ENCODE measurements at regions not wholly inside any gene's neighbourhood (a gene's known extent, or its start where the extent isn't known, plus 50 kb on each side); places are given as distances from the start of the nearest gene placed in this dataset.

GRCh38 chr13:97554496-97554895 lies 120.5 kb downstream of the RAP2A start:
- no peaks in the 10 kb centered on the region for H3K4me1 ChIP-seq (ENCODE audit: control insufficient read depth, insufficient read depth, low read length)
- no peak overlapping the region for H2AK5ac ChIP-seq (ENCODE audit: low read depth, low read length)
- no peak overlapping the region for H2BK15ac ChIP-seq (ENCODE audit: low read depth, low read length)
- H3K9me1 ChIP-seq (ENCODE audit: insufficient read depth, low read length), result no peaks in the 10 kb centered on the region
- no CpG with 5 or more reads among the region's 2 CpGs for whole genome bisulfite sequencing, 2 experiments (ENCODE audit: extremely low coverage in 2 of 2, insufficient read length in 1 of 2)
- H3K4ac ChIP-seq (ENCODE audit: low read depth, low read length), result no peak overlapping the region
- H3K14ac ChIP-seq (replicated peaks; ENCODE audit: low read depth, low read length), result no peak overlapping the region
- H4K5ac ChIP-seq (ENCODE audit: low read depth, low read length), result no peak overlapping the region
- no peak overlapping the region for H2AK9ac ChIP-seq (replicated peaks; ENCODE audit: low read depth, low read length, poor library complexity)
- ATAC-seq (ENCODE audit: low read depth), result no peak
- H2AFZ ChIP-seq (replicated peaks; ENCODE audit: low read length, poor library complexity), result no peak overlapping the region
- H3K9me3 ChIP-seq (ENCODE audit: control insufficient read depth, insufficient read depth, low read length), result no peaks in the 10 kb centered on the region
- ChIA-PET CTCF (no interaction called here), POLR2A (ENCODE audit: unreplicated experiment) (no interaction called here)
- no peaks in the 10 kb centered on the region for H3K36me3 ChIP-seq (ENCODE audit: control insufficient read depth, insufficient read depth, low read length)
- no TSS peak for BruUV-seq (replicated peaks)
- no peak overlapping the region for H3K23ac ChIP-seq (ENCODE audit: low read depth, low read length)
- H2BK120ac ChIP-seq (ENCODE audit: low read depth, low read length), result no peak overlapping the region
- H3K27ac ChIP-seq (ENCODE audit: insufficient read depth, low read length), result no peak overlapping the region
- H3K9ac ChIP-seq (ENCODE audit: low read depth, low read length), result no peak overlapping the region
- H3K4me2 ChIP-seq (ENCODE audit: low read depth, low read length), result no peak overlapping the region
- in situ Hi-C loops (cut with MboI; ENCODE audit: low sequenced_read_pairs) (no loop called here), intact Hi-C loops (cut with micrococcal nuclease) (no loop called here), dilution Hi-C loops (cut with HindIII; ENCODE audit: low sequenced_read_pairs, unreplicated experiment) (no loop called here)
- no peaks in the 10 kb centered on the region for H3K79me1 ChIP-seq (ENCODE audit: low read depth in 1 of 2, low read length in 2 of 2)
- no peaks in the 10 kb centered on the region for H4K20me1 ChIP-seq (ENCODE audit: insufficient read depth, low read length)
- TF ChIP-seq POLR2A (IDR thresholded peaks at IDR 0.05; ENCODE audit: low read depth, low read length) (no peak), RCOR1 (IDR thresholded peaks at IDR 0.05; ENCODE audit: insufficient replicate concordance, low read length) (no peak), CHD1 (IDR thresholded peaks at IDR 0.05; ENCODE audit: low read depth, low read length) (no peak), FOS (IDR thresholded peaks at IDR 0.05; ENCODE audit: low read depth, low read length) (no peak), BHLHE40 (IDR thresholded peaks at IDR 0.05; ENCODE audit: low read depth, low read length) (no peak), MAFK (IDR thresholded peaks at IDR 0.05; ENCODE audit: low read depth, low read length) (no peak), CEBPB (IDR thresholded peaks at IDR 0.05; ENCODE audit: low read depth, low read length) (no peak), RAD21 (IDR thresholded peaks at IDR 0.05; ENCODE audit: low read length) (no peak), NFE2L2 (IDR thresholded peaks at IDR 0.05; ENCODE audit: low read depth, low read length) (no peak), RFX5 (IDR thresholded peaks at IDR 0.05; ENCODE audit: low read depth, low read length) (no peak), MAZ (IDR thresholded peaks at IDR 0.05; ENCODE audit: borderline replicate concordance, low read depth, low read length) (no peak), SMC3 (IDR thresholded peaks at IDR 0.05; ENCODE audit: low read depth, low read length) (no peak), MXI1 (IDR thresholded peaks at IDR 0.05; ENCODE audit: borderline replicate concordance, low read depth, low read length) (no peak)
- TF ChIP-seq, protein P1, sequence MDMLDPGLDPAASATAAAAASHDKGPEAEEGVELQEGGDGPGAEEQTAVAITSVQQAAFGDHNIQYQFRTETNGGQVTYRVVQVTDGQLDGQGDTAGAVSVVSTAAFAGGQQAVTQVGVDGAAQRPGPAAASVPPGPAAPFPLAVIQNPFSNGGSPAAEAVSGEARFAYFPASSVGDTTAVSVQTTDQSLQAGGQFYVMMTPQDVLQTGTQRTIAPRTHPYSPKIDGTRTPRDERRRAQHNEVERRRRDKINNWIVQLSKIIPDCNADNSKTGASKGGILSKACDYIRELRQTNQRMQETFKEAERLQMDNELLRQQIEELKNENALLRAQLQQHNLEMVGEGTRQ (IDR thresholded peaks at IDR 0.05; ENCODE audit: low read depth, low read length), result no peak
- TF ChIP-seq, protein P2, sequence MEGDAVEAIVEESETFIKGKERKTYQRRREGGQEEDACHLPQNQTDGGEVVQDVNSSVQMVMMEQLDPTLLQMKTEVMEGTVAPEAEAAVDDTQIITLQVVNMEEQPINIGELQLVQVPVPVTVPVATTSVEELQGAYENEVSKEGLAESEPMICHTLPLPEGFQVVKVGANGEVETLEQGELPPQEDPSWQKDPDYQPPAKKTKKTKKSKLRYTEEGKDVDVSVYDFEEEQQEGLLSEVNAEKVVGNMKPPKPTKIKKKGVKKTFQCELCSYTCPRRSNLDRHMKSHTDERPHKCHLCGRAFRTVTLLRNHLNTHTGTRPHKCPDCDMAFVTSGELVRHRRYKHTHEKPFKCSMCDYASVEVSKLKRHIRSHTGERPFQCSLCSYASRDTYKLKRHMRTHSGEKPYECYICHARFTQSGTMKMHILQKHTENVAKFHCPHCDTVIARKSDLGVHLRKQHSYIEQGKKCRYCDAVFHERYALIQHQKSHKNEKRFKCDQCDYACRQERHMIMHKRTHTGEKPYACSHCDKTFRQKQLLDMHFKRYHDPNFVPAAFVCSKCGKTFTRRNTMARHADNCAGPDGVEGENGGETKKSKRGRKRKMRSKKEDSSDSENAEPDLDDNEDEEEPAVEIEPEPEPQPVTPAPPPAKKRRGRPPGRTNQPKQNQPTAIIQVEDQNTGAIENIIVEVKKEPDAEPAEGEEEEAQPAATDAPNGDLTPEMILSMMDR (conservative IDR thresholded peaks at IDR 0.05; ENCODE audit: low read depth, low read length), result no peak
- TF ChIP-seq, protein P3, sequence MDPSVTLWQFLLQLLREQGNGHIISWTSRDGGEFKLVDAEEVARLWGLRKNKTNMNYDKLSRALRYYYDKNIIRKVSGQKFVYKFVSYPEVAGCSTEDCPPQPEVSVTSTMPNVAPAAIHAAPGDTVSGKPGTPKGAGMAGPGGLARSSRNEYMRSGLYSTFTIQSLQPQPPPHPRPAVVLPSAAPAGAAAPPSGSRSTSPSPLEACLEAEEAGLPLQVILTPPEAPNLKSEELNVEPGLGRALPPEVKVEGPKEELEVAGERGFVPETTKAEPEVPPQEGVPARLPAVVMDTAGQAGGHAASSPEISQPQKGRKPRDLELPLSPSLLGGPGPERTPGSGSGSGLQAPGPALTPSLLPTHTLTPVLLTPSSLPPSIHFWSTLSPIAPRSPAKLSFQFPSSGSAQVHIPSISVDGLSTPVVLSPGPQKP (IDR thresholded peaks at IDR 0.05; ENCODE audit: borderline replicate concordance, low read depth, low read length), result no peak
- no peak overlapping the region for H3K56ac ChIP-seq (ENCODE audit: extremely low read depth, insufficient read depth, low read length)
- no peak overlapping the region for H4K8ac ChIP-seq (ENCODE audit: low read depth in 2 of 2, low read length in 2 of 2)
- H3K4me3 ChIP-seq (ENCODE audit: insufficient read depth, low read depth, low read length), result no peak overlapping the region
- DNase-seq, result no peak
- no peak overlapping the region for H3K18ac ChIP-seq (ENCODE audit: low read depth, low read length)
- H3K27me3 ChIP-seq (ENCODE audit: control insufficient read depth, insufficient read depth, low read length), result no peaks in the 10 kb centered on the region; the same call in 1 of the 2 replicates
- H2BK20ac ChIP-seq (ENCODE audit: low read depth, low read length), result no peak overlapping the region
- no peak overlapping the region for H4K91ac ChIP-seq (ENCODE audit: insufficient read depth, low read depth, low read length)
- H2BK5ac ChIP-seq (ENCODE audit: low read depth, low read length, poor library complexity, severe bottlenecking), result no peak overlapping the region
